Gastroesophageal sphincter (tissue), 4 donors: ENCODE measurements at regions not wholly inside any gene's neighbourhood (a gene's known extent, or its start where the extent isn't known, plus 50 kb on each side); places are given as distances from the start of the nearest gene placed in this dataset.

Source experiments
- ATAC-seq: fragments of 150-250 bp; one replicate; pipeline ENCODE4 v1.9.1; 2016; ENCODE audit warnings: mild to moderate bottlenecking, moderate library complexity
- H3K27ac ChIP-seq, 4 donors: fragments of 200-600 bp; sonication (generic) in 3 of 4; 1 replicate in 3 of 4; 2 replicates in 1 of 4; pipeline ENCODE4 v1.5.1; 2016 to 2019
- H3K27me3 ChIP-seq: fragments of 200-600 bp; sonication (generic); one replicate; pipeline ENCODE4 v1.5.1; 2019
- H3K36me3 ChIP-seq, 2 donors: fragments of 200-600 bp; sonication (generic); one replicate each; pipeline ENCODE4 v1.5.1; 2019; ENCODE audit warnings: control low read depth in 1 of 2
- H3K4me1 ChIP-seq, 3 donors: fragments of 200-600 bp; sonication (generic); 1 replicate in 2 of 3; 2 replicates in 1 of 3; pipeline ENCODE4 v1.5.1; 2016 to 2019; ENCODE audit warnings: control low read depth in 2 of 3
- H3K4me3 ChIP-seq, 2 donors: fragments of 200-600 bp; sonication (generic); one replicate each; pipeline ENCODE4 v1.5.1; 2019; ENCODE audit warnings: mild to moderate bottlenecking in 1 of 2, moderate library complexity in 1 of 2
- H3K9me3 ChIP-seq, 3 donors: fragments of 200-600 bp; sonication (generic); one replicate each; pipeline ENCODE4 v1.5.1; 2017 to 2019; ENCODE audit warnings: control low read depth in 2 of 3
- CTCF ChIP-seq, 4 experiments: fragments of 200-600 bp in 2 of 4; fragments of 450-650 bp in 2 of 4; sonication (generic) in 1 of 4; IDR thresholded peaks; one replicate each; pipeline ENCODE4 v1.5.1; 2017 to 2019; ENCODE audit warnings: antibody characterized with exemption in 4 of 4, mild to moderate bottlenecking in 2 of 4, moderate library complexity in 2 of 4
- EP300 ChIP-seq: sonication (generic); formaldehyde crosslinking; IDR thresholded peaks from one replicate; pipeline ENCODE4 v1.6.1; 2017; ENCODE audit warnings: antibody characterized with exemption, mild to moderate bottlenecking
- POLR2A ChIP-seq, 2 donors: fragments of 450-650 bp; IDR thresholded peaks; one replicate each; pipeline ENCODE4 v1.6.1; 2017; ENCODE audit warnings: antibody characterized with exemption in 2 of 2, mild to moderate bottlenecking in 2 of 2, moderate library complexity in 1 of 2
- POLR2AphosphoS5 ChIP-seq: sonication (generic); formaldehyde crosslinking; IDR thresholded peaks from one replicate; pipeline ENCODE4 v1.6.1; 2017; ENCODE audit warnings: antibody characterized with exemption
- WGBS, 2 donors: methylation state at CpG; one replicate each; pipeline ENCODE4 v1.1.5; 2018; ENCODE audit warnings: low coverage in 1 of 2; 5-methylcytosine and 5-hydroxymethylcytosine counted together

GRCh38 chr14:104442631-104443390, 136.8 kb upstream of the C14orf180 start:
- no peak for ATAC-seq
- Histone ChIP-seq H3K4me3 (no peak overlapping the region), H3K27ac (no peak overlapping the region), H3K4me1 (no peaks in the 10 kb centered on the region), H3K27me3 (peaks cover 22% of the 10 kb centered on the region), H3K36me3 (no peaks in the 10 kb centered on the region), H3K9me3 (peaks cover 0 to 17% (median 0%) of the 10 kb centered on the region in 3 donors)
- WGBS, 2 donors: 17% methylated on average over 1 of the region's 14 CpGs; no CpG with 5 or more reads in 1 of the 2 donors
- no peak for TF ChIP-seq EP300
- TF ChIP-seq POLR2AphosphoS5: no peak
- TF ChIP-seq CTCF (IDR thresholded peaks at IDR 0.05): no peak
- no peak for TF ChIP-seq POLR2A (IDR thresholded peaks at IDR 0.05)

GRCh38 chr14:104443391-104444158, 136.0 kb upstream of the C14orf180 start:
- 53% methylated on average over 5 of the region's 13 CpGs; no CpG with 5 or more reads in 1 of the 2 donors for WGBS, 2 donors
- Histone ChIP-seq H3K4me3 (no peak overlapping the region), H3K9me3 (peaks cover 0 to 25% (median 0%) of the 10 kb centered on the region in 3 donors), H3K36me3 (no peaks in the 10 kb centered on the region), H3K27ac (no peak overlapping the region), H3K27me3 (peaks cover 29% of the 10 kb centered on the region), H3K4me1 (no peaks in the 10 kb centered on the region)
- TF ChIP-seq POLR2A (IDR thresholded peaks at IDR 0.05): no peak
- TF ChIP-seq CTCF (IDR thresholded peaks at IDR 0.05): no peak
- no peak for ATAC-seq

- no peak for ATAC-seq
- Histone ChIP-seq H3K27me3 (peaks cover 30% of the 10 kb centered on the region), H3K9me3 (peaks cover 0 to 29% (median 0%) of the 10 kb centered on the region in 3 donors), H3K4me3 (no peak overlapping the region), H3K36me3 (no peaks in the 10 kb centered on the region), H3K27ac (no peak overlapping the region), H3K4me1 (no peaks in the 10 kb centered on the region)
- 83 to 91% methylated on average over 4 to 8 of the region's 10 CpGs for WGBS, 2 donors
- TF ChIP-seq POLR2A (IDR thresholded peaks at IDR 0.05): no peak
- TF ChIP-seq EP300: no peak
Measured at GRCh38 chr14:104444159-104445030, 135.2 kb upstream of the C14orf180 start.

GRCh38 chr14:104445086-104445485, 134.5 kb upstream of the C14orf180 start:
- Histone ChIP-seq H3K4me3 (no peak overlapping the region), H3K36me3 (no peaks in the 10 kb centered on the region), H3K27me3 (peaks cover 30% of the 10 kb centered on the region), H3K27ac (no peak overlapping the region), H3K9me3 (peaks cover 0 to 24% (median 0%) of the 10 kb centered on the region in 3 donors), H3K4me1 (no peaks in the 10 kb centered on the region)
- ATAC-seq: no peak
- 80 to 86% methylated on average over 1 to 2 of the region's 2 CpGs for WGBS, 2 donors
- TF ChIP-seq CTCF (IDR thresholded peaks at IDR 0.05) (no peak), EP300 (no peak), POLR2A (IDR thresholded peaks at IDR 0.05) (no peak), POLR2AphosphoS5 (no peak)

GRCh38 chr14:104445832-104446381, 133.7 kb upstream of the C14orf180 start:
- H3K4me1 ChIP-seq: no peaks in the 10 kb centered on the region
- WGBS, 2 donors: 67 to 75% methylated on average over 7 to 11 of the region's 11 CpGs
- no peak for ATAC-seq

More at GRCh38 chr14:104445832-104446381, 133.7 kb upstream of the C14orf180 start:
- no peak for TF ChIP-seq EP300
- TF ChIP-seq POLR2A (IDR thresholded peaks at IDR 0.05): no peak
- TF ChIP-seq POLR2AphosphoS5: no peak
- no peak for TF ChIP-seq CTCF (IDR thresholded peaks at IDR 0.05)
- no peaks in the 10 kb centered on the region for H3K36me3 ChIP-seq
- no peak overlapping the region for H3K27ac ChIP-seq
- H3K4me3 ChIP-seq: no peak overlapping the region
- peaks cover 38% of the 10 kb centered on the region for H3K27me3 ChIP-seq
- H3K9me3 ChIP-seq: peaks cover 0 to 25% (median 0%) of the 10 kb centered on the region in 3 donors
